ENCODE measurements at regions not wholly inside any gene's neighbourhood (a gene's known extent, or its start where the extent isn't known, plus 50 kb on each side); places are given as distances from the start of the nearest gene placed in this dataset.

GRCh38 chr2:8277921-8278571, 403.8 kb upstream of the ID2 start:
- intact Hi-C loops (cut with micrococcal nuclease) = no loop called here
- no peak for TF ChIP-seq SRF (IDR thresholded peaks at IDR 0.05; ENCODE audit: low read depth)
- TF ChIP-seq YY1 (IDR thresholded peaks at IDR 0.05; ENCODE audit: extremely low read depth, insufficient replicate concordance, low read depth, low read length) = no peak
- TF ChIP-seq EGR1 (IDR thresholded peaks at IDR 0.05; ENCODE audit: low read depth) = no peak
- TF ChIP-seq RAD21 (IDR thresholded peaks at IDR 0.05; ENCODE audit: low read depth) = no peak
- TF ChIP-seq SP1 (IDR thresholded peaks at IDR 0.05; ENCODE audit: low read depth) = no peak
- no peak for TF ChIP-seq POLR2AphosphoS5 (IDR thresholded peaks at IDR 0.05; ENCODE audit: low read depth, low read length)
- TF ChIP-seq ATF3 (IDR thresholded peaks at IDR 0.05) = no peak
- no peak for TF ChIP-seq MAX (IDR thresholded peaks at IDR 0.05)
- TF ChIP-seq FOSL1 (IDR thresholded peaks at IDR 0.05; ENCODE audit: low read depth) = no peak
- TF ChIP-seq ELF1 (IDR thresholded peaks at IDR 0.05; ENCODE audit: borderline replicate concordance, low read depth) = no peak
- no peak for TF ChIP-seq TCF7L2 (IDR thresholded peaks at IDR 0.05; ENCODE audit: borderline replicate concordance, extremely low read depth, insufficient read depth, insufficient read length)
- no peak for TF ChIP-seq EZH2phosphoT487 (IDR thresholded peaks at IDR 0.05; ENCODE audit: borderline replicate concordance)
- TF ChIP-seq ZBTB33 (IDR thresholded peaks at IDR 0.05; ENCODE audit: extremely low read depth, insufficient replicate concordance, low read length) = no peak
- no peak for TF ChIP-seq ZNF274 (IDR thresholded peaks at IDR 0.05; ENCODE audit: low read depth, low read length)
- no peak for TF ChIP-seq REST (IDR thresholded peaks at IDR 0.05; ENCODE audit: low read depth)
- TF ChIP-seq SIN3A (IDR thresholded peaks at IDR 0.05; ENCODE audit: low read depth) = no peak
- no peak for TF ChIP-seq CBX3 (IDR thresholded peaks at IDR 0.05; ENCODE audit: low read depth)
- TF ChIP-seq CTCF (IDR thresholded peaks at IDR 0.05 in 2 of 3, conservative IDR thresholded peaks at IDR 0.05 in 1 of 3; ENCODE audit: borderline replicate concordance in 1 of 3, insufficient read depth in 1 of 3, low read depth in 2 of 3, low read length in 2 of 3) = no peak
- H3K4me2 ChIP-seq (ENCODE audit: low read length) = no peak overlapping the region
- no TSS peak for BruUV-seq (replicated peaks)
- H3K9me3 ChIP-seq (ENCODE audit: control insufficient read depth in 1 of 2, insufficient read depth in 1 of 2, low read depth in 1 of 2, low read length in 2 of 2) = no peaks in the 10 kb centered on the region
- DNase-seq (ENCODE audit: low read depth, low spot score) (no peak), ATAC-seq (no peak)
- no peak overlapping the region for H3K4me3 ChIP-seq (replicated peaks in 1 of 2; ENCODE audit: low read depth in 1 of 2, low read length in 2 of 2)
- ChIA-PET POLR2A (no interaction called here), RAD21 (ENCODE audit: low non-redundant PET in 1 of 2, low total read pairs in 2 of 2, uncharacterized antibody in 2 of 2, unreplicated experiment in 2 of 2) (no interaction called here), CTCF (no interaction called here)
- H3K79me2 ChIP-seq (ENCODE audit: insufficient read depth, low read length) = no peaks in the 10 kb centered on the region
- H3K9me2 ChIP-seq (ENCODE audit: insufficient read depth) = no peaks in the 10 kb centered on the region
- no peak overlapping the region for H3K9ac ChIP-seq (ENCODE audit: low read length)
- no peaks in the 10 kb centered on the region; the same call in 1 of the 2 replicates for H4K20me1 ChIP-seq (ENCODE audit: insufficient read depth)
- no peaks in the 10 kb centered on the region for H3K27me3 ChIP-seq (ENCODE audit: insufficient read depth, low read length)
- H3K27ac ChIP-seq (ENCODE audit: low read depth, low read length) = no peak overlapping the region
- H3K4me1 ChIP-seq (ENCODE audit: control insufficient read depth in 1 of 2, insufficient read depth in 2 of 2, low read length in 2 of 2) = no peaks in the 10 kb centered on the region
- no peaks in the 10 kb centered on the region for H3K36me3 ChIP-seq (ENCODE audit: control insufficient read depth in 1 of 2, insufficient read depth in 2 of 2, low read length in 2 of 2)
- no peak overlapping the region for H2AFZ ChIP-seq (ENCODE audit: low read depth, low read length, poor library complexity, severe bottlenecking)
